Right kidney (tissue), 1 donor: ENCODE measurements at regions not wholly inside any gene's neighbourhood (a gene's known extent, or its start where the extent isn't known, plus 50 kb on each side); places are given as distances from the start of the nearest gene placed in this dataset.
"Not testable (repeated sequence)": the region's sequence is repeated elsewhere in the genome, so short reads cannot be mapped to it uniquely, and the experiment has no call there.

ENCODE experiments used
- DNase-seq: peaks from one replicate; pipeline ENCODE4 v3.0.0-alpha.2; 2016

DNA sequence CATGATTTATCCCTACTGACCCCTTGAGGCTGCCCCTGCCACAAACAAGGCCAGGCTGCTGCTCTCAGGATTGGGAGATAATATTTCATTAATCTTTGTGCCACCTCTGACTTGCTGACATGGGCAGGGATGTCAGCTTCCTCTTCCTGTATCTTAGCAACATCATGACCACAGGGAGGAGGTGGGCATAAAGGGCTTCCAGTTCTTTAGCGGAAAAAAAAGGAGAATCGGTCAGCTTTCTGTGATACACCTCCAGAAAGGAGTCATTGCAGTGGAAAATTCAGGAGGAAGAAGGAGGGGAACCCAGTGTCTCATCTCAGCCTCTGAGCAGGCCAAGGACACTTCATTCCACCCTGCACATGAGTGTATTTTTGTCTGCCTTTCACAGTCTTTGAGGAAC, 206.8 kb upstream of the SDK2 start:
- DNase-seq: no peak

DNA sequence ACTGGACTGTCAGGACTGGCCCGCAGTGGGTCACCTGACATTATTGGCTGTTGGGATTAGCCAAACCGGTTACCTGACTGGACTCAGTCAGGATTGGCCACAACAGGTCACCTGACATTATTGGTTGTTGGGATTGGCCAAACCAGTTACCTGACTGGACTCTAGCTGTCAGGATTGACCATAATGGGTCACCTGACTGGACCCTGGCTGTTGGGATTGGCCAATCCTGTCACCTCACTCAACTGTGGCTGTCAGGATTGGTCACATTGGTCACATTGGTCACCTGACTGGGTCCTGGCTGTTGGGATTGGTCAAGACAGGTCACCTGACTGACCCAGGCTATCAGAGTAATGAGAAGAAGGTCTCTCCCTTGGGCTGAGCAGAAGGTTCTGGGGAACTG, 207.7 kb upstream of the SDK2 start:
- no peak for DNase-seq

DNA sequence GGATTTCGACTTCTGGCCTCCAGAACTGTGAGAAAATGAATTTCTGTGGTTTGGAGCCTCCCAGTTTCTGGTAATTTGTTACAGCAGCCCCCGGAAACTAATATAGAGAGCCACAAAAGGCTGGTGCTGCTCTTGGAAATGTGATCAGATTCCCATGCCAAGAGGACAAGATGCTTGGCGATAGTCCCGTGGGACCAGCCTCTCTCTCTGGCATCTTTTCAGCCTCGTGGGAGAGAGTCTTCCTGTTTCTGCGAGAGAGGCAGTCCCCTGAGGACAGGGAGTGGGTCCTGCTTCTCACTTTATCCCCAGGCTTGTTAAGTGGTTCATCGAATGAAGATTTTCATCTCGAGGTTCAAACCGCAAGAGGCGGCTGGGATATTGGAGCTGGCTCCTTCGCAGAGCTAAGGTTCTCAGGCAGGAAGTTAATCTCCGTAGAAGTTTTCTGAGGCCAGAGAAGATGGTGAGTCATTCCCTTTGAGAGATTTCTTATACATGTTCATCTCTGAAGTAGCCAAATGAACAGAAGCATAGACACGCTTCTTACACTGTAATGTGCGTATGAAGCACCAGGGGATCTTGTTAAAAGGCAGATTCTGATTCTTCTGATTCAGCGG, 211.6 kb upstream of the SDK2 start:
- DNase-seq: no peak

DNA sequence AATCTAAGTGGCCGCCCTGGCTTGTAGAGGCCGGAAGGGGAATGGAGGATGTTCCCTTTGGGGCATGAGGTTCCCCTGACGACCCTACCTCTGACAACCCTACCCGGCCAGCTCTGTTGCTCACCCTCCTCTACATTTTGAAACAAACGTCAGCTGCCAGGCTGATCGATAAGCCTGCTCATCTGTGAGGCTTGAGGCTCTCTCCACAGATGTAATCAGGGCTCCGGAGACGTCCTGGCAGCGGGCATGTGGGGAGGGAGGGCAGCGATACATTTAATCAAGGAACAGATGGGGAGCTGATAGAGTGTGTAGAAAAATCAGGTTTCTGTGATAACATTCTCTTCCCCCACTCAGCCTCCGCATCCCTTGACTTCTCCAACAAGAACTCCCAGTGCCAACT, 212.3 kb upstream of the SDK2 start:
- no peak for DNase-seq

DNA sequence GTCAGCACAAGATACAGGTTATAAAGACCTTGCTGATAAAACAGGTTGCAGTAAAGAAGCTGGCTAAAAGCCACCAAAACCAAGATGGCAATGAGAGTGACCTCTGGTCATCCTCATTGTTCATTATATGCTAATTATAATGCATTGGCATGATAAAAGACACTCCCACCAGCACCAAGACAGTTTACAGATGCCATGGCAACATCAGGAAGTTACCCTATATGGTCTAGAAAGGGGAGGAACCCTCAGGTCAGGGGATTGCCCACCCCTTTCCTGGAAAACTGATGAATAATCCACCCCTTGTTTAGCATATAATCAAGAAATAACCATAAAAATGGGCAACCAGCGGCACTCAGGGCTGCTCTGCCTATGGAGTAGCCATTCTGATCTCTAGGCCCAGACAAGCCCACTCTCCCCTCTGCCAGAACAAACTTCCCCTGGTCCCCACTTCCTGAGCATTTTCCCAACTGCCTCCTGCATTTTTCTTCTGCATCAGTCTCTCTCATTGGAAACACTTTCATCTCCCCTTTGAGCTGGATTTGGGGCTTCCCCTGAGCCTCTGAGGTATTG, 215.3 kb upstream of the SDK2 start:
- DNase-seq: not testable (repeated sequence)

DNA sequence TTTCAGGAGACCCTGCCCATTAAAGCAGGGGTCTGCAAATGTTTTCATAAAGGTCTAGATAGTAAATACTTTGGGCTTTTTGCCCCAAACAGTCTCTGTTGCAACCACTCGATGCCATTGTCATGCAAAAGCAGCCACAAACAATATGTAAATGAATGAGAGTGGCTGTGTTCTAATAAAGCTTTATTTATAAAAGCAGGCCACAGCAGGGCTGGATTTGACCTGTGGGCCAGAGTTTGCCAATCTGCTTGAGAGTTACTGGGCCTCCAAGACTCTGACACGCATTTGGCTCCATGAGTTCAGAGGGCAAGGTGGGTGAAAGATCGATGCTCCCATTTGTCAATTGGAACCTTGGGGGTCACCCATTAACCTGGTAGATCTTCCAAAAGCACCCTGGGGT, 217.3 kb upstream of the SDK2 start:
- no peak for DNase-seq

DNA sequence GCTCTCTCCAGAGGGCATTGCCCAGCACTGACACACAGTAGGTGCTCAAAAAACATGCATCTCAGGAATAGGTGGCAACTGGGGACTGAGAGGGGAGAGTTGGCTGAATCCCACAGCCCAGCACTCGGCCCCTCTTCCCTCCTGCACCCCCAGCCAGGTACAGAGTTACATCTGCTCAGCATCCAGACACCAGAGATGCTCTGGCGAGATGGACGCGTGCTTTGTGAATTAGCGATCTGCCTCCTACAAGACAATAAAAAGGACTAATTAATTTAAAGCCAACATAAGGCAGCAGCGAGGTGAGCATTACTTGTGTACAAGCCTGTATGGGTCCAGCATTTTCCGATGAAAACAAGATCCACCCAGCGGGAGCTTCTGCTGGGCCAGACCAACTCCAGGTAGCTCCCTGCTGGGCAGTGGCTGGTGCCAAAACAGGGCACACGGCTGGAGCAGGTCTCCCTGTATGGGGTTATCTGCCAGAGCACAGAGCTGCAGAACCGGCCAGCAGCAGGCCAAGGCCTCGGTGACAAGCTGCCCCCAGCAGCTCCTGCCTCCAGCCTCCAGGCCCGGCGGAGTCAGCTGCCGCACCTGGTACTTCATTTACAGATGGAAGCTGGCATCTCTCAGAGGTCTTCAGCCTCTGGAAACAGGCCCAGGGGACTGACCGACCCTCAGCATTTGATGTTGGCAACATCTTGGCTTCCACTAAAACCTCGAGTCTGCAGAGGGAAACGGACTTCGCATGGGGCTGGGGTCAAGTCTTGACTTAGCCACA, 219.7 kb upstream of the SDK2 start:
- no peak for DNase-seq

DNA sequence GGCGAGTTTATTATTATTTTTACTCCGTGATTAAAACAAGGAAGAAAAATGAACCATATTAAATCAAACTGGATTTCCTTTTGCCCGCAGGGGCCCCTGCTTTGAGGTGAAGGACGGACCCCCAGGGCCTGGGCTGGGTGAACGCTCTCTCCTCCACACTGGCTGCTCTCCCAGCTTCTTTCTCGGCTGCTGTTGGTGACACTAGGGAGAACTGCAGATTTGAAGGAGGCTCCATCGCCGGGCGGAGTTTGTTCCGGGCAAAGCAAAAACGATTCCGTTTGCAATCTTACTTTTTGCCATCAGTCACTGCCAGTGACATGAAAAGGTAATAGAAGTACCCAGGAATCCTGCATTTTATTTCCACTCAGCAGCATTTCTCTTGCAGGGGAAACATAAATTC, 221.6 kb upstream of the SDK2 start:
- DNase-seq: no peak

DNA sequence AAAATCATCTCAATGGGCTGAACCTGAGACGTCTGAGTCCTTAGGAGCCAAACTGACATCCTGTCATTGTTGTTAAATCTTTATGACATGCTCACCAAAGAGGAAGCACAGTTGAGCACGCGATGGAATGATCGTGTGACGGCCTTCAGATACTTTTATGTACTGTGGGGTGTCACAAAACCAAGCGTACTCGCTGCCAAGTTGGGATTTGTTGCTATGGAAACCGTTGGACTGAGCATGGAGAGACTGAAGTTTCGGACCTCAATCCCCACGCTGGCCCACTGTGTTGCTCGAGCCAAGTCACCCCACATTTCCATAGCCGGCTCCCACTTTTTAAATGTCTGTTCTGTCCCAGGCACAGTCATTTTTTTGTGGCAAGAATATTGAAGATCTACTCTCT, 222.8 kb upstream of the SDK2 start:
- DNase-seq: no peak

DNA sequence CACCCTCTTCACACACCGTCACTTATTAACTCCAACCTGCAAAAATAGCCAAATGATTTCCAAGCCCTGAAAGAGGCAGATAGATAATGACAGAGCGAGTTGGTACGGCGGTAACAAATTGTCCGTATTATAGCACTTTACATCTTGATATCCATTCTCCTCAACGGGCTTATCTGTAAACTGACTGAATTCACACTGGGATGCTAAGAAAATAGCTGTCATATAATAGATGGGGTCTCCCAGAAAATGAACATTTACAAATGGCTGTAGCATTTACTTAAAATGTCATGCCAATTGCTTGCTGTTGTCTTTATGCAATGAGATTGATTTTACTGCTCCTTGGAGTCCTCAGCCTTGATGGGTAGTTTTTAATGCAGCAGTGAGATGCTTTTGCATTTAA, 225.8 kb upstream of the SDK2 start:
- DNase-seq: no peak

DNA sequence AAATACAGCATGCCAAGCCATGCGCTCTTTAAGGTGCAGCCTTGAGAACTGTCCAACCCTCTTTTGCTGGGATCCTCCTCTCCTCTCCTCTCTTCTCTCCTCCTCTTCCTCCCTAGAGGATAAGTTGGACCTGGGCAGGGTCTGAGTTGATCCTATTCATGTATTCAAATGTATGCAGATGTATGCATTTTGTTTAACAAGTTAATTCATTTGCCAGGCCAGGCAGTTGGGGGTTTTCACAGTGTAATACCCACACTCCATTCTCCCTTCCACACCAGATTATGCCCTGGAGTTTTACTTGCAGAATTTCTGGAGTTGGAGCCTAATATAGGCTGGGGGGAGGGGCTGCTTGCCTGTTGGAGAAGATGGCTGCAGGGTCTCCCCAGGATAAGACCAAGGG, 226.2 kb upstream of the SDK2 start:
- no peak for DNase-seq

DNA sequence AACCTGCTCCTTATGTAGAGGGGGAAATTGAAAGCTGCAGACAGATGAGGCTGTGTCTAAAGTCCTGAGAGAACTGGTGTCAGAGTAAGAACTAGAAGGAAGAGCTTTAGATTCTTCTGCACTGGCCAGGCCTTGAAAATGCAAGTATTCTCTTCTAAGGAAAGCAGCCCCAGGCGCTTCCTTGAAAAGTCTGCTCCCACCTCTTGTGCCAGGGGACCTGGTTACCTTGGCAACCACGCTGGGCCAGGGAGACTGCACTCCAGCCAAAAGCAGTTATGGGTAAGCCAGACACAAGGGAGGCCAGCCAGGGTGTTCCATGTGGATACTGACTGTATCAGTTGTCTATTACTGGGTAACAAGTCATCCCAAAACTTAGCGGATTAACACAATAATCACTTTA, 228.6 kb upstream of the SDK2 start:
- DNase-seq: no peak

DNA sequence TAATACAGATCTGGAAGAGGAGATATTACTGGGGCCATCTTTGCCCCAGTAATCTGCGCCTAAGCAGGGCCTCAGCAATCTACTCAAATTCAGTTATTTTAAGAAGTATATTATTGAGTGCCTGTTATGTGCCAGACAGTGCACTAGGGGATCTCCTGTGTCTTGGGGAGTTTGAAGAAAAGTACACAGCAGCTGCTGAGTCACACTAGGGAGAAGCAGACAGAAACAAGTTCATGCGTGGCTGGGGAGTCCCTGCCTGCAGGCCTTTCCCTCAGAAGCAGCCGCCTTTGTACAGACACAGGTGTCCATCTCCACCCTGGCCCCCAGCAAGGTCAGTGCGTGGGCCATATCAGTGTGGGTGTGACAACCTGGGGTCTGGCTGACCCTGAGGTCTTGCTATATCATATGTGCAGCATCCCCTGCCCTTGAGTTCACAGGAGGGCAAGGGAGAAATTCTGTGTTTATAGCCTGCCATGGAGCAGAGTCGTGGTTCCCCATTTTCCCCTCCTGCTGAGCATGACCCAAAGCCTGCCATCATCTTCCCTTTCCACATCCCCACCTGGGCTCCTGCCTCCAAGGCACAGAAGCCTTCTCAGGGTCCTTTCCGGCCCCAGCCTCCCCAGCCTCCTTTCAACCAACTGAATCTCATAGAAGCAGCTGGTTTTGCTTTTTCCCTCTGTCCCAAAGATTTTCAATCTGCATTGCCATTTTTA, 229.9 kb upstream of the SDK2 start:
- no peak for DNase-seq

DNA sequence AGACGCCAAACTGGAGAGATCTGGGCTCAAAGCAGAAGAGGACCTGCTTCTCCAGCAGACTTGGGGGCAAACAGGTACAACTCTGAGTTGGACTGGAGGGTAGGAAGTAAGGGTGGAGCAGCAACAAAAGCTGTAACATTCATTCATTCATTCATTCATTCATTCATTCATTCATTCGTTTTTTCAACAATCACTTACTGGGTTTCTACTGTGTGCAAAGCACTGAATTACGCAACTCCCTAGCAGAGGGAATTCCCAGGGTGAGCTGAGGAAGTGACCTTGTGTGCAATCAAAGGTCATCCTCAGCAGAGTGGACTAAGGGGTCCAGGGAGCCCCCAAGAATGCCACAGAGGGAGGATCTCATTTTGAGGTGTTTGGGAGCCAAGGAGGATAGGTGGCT, 231.1 kb upstream of the SDK2 start:
- DNase-seq: no peak

DNA sequence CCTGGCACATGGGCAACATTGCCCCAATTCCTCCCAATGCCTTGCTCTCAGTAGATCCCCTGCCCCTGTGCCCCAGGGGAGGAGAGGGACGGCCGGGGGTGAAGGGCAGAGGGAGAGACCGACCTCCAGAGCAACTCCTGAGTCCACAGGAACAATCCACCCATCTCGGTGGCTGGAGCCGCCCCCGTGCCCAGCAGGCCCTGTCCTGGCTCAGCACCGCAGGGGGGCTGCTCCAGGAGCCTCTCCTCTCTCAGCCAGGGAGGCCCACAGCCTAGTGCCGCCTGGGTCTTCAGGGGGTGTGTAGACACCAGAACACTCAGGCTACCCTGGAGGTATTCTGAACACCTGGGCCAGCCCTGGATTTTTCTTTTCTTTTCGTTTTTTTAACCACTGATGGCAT, 233.7 kb upstream of the SDK2 start:
- no peak for DNase-seq

DNA sequence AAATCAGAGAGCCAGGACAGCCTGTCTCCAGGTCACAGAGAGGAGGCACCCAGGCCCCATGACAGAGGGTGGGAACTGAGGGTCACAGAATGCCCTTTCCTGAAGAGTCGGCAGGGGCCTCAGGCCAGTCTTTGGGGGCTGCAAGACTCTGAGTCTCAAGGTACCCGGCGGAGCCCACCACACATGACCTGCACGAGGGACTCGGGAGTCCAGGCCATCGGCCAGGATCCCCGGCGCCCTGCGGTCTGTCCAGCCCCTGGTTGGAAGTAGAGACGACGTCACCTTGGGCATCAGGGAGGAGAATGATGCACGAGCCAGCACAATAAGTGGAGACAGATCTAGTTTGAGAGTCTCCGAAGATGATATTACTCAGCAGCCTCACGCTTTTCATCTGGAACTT, 234.7 kb upstream of the SDK2 start:
- no peak for DNase-seq

DNA sequence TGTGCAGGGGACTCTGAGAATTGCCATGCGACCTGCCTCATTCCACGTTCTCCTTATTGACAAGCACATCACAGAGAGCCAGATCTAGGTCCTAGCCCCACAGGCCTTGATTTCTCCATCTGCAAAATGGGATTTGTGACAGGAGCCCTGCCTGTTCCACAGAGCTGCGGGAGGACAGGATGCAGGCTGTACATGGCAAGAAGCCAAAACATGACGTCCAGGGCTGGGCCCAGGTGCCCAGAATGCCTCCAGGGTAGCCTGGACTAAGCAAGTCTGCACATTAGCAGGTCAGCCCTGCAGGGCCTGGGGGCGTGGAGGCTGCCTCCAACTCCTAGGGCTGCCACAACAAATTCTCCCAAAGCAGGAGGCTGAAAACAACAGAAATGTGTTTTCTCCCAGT, 235.7 kb upstream of the SDK2 start:
- DNase-seq: no peak

DNA sequence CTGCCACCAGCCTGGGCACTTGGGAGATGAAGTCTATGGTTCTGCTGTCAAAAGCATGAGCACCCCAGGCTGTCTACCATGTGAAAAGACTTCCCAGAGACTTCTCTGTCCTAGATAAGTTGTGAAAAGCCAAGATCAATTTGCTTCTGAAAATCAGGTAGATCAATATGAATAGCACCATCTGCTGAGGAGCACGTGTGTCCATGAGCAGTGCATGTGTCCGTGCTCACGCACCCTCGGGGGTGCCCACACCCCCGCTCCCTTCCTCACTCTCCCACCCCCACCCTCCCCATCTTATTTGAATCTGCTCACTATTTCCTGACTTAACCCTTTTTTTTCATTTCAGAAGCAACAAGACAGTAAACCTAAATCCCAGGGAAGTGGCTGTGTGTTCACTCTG, 238.3 kb upstream of the SDK2 start:
- DNase-seq: no peak

DNA sequence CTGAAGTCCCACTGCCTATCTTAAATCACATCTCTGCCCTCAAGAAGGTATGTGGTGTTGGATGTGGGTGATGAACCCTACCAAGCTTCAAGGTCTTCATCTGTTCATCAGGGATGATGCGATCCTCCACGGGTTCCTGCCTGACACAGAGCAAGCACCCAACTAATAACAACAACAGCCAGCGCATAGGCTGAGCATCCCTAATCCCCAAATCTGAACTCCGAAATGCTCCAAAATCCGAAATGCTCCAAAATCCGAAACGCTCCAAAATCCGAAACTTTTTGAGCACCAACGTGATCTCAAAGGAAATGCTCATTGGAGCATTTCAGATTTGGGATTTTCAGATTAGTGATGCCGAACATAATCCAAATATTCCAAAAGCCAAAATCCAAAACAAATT, 238.9 kb upstream of the SDK2 start:
- DNase-seq: no peak

DNA sequence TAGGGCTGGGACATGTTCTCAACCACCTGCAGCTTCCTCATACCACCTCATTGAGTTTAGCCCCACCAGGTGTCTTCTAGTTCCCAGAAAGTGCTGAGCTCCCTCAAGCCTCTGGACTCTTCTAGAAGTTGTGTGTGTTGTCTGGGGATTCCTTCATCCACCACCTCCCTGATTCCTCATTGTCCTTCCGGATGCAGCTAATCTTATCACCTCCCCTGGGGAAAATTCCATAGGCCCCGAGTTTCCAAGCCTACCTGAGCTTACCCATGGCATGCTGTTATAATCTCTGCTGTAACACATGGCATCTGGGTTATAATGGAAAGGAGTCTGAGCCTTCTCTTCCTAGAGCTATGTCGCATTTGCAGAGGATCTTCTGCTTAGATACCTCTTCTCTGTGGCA, 243.5 kb upstream of the SDK2 start:
- no peak for DNase-seq

DNA sequence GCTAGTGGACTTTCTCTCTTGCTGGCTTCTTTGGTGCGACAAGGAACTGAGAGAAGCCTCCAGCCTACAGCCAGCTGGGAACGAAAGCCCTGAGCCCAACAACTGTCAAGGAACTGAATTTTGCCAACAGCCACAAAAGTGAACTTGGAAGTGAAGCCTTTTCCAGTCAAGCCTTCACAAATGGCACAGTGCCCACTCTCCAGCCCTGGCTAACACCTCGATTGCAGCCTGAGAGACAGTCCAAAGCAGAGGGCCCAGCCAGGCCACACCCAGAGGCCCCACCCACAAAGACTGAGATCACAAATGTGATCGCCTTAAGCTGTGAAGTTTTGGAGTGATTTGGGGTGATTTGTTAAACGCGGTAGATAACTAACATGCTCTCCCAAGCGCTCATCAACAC, 244.6 kb upstream of the SDK2 start:
- DNase-seq: no peak

DNA sequence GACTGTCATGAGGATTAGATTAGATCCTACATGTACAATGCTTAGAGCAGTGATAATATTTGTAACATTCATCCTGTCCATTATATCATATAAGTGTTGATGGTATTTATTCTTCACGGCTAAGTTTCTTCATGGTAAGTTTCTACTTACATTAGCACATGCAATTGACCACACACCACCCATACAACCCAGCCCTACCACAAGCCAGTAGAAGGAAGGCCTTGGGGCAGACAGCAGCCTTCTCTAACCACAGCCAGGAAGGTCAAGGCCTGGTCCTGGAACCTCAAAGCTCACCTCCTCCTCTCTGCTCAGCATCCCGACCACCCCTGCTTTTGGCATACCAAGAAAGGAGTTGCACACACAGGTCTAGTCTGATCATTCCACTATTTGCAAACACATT, 245.2 kb upstream of the SDK2 start:
- DNase-seq: no peak

DNA sequence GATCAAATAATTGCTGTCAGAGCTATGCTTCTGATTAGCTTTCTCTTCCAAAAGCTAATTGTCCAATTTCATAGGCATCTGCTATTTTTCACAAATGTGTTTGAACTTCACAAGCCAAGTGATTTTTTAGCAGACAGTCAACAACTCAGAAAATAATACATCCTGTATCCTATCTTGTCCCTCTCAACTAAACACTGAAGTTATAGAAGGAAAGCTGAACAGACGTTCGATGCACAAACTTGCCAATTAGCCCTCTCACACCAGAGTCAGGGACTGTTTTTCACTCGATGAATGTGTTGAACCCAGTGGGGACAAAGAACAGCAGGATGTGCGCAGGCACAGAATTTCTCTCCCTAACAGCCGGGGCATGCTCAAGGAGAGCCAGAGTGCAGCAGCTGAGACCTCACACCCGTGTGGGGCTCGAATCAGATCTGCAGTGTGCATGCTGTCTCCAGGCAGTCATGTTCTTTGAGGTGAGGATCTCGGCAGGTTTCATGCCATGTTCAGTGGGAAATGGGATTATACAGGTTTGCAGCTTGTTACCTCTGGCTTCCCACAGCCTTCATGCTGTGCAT, 246.7 kb upstream of the SDK2 start:
- DNase-seq: no peak
